Activated CD4-positive, CD25-positive, alpha-beta regulatory T cell (primary cell): ENCODE measurements at regions not wholly inside any gene's neighbourhood (a gene's known extent, or its start where the extent isn't known, plus 50 kb on each side); places are given as distances from the start of the nearest gene placed in this dataset.
"Not testable (repeated sequence)": the region's sequence is repeated elsewhere in the genome, so short reads cannot be mapped to it uniquely, and the experiment has no call there.

ENCODE experiments used
- DNase-seq, 4 experiments: peaks; one replicate each; lab custom pipeline; 2025; lab: John Stamatoyannopoulos, UW

DNA sequence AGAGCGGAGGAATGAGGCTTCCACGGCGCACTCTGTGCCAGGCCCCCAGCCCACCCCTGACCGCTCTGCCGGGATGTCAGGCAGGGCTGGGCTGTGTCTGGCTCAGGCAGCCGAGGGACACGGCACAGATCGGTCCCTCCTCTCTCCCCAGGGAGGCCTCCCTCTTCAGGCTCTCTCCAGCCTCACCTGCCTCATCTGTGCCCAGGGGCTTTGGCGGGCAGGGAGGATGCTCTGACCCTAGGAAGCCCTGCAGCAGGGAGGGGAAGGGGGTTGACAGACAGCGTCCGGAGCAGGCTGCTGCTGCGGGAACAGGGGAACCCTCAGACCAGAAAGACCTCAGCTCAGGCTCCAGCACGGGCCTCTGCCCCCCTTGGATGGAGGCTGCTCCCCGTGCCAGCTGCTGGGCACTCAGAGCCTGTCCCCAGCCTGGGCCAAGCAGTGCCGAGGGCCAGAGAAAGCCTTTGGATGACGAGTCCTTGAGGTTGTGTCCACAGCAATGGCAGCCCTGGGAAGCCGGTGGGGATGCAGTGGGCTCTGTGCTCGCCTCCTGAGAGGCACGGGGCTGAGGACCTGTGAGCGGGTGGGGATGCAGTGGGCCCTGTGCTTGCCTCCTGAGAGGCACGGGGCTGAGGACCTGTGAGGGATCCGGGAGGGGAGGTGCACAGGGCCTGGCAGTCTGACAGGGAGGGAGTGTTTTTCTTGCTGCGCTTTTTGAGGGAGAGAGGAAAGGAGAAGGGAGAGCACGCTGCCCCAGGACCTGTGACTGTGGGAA, 66.9 kb downstream of the FOXL3 start:
- DNase-seq: no peak

DNA sequence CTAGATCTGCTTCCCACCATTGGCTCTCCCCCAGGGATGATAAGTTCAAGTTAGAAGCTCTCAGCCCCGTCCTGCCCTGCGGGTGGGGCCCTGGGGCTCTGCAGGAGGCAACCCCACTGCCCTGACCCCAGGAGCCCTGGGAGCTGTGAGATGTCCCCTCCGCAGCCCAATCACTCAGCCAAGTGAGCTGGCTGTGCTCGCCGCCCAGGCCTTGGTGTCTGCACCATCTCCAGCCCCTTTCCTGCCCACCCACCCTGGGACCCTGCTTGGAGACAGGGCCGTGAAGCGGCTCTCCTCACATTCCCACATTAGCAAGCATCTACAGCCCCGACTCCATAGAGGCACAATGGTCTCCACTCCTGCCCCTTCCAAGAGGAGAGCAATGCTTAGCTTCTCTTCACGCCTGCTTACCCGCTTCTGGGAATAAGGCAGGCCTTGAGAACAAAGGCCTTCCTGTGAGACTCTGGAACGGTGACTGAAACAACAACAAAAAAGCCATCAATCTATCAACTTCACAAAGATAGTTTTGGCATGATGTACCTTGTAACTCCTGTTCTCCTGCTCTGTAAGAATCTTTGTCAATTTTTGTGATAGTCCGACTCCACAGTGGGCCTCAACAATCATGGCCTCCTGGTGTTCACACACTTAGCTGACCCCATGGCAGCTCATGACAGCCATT, 67.7 kb downstream of the FOXL3 start:
- DNase-seq: no peak

DNA sequence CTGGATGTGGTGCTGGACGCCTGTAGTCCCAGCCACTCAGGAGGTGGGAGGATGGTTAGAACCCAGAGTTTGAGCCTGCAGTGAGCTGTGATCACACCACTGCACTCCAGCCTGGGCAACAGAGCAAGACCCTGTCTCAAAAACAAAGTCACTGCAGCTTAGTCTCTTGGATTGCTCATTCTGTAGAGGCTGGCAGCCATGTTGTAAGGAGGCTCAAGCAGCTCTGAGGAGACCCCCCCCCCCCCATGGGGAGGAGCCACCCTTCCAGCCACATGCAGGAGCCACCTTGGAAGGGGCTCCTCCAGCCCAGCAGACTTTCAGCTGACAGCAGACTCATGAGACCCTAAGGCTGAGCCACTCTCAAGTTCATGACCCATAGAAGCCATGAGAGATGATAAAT, 68.4 kb downstream of the FOXL3 start:
- DNase-seq: no peak

GRCh38 chr7:359226-359765, 69.3 kb downstream of the FOXL3 start:
- DNase-seq: no peak

GRCh38 chr7:359766-360361, 69.9 kb downstream of the FOXL3 start:
- no peak for DNase-seq

GRCh38 chr7:360454-361100, 70.6 kb downstream of the FOXL3 start:
- no peak for DNase-seq

DNA sequence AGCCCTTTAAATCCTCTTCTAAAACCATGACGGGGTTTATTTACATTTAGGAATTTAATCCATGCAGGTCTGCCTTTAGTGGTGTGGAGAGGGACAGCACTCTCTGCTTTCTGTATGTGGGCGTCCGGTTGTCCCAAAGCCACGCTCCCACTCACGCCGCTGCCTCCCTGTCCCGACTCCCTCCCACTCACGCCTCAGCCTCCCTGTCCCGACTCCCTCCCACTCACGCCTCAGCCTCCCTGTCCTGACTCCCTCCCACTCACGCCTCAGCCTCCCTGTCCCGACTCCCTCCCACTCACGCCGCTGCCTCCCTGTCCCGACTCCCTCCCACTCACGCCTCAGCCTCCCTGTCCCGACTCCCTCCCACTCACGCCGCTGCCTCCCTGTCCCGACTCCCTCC, 71.2 kb downstream of the FOXL3 start:
- not testable (repeated sequence) for DNase-seq

GRCh38 chr7:361680-362401, 71.9 kb downstream of the FOXL3 start:
- DNase-seq: no peak

GRCh38 chr7:362402-363096, 72.6 kb downstream of the FOXL3 start:
- peak in 1 of 4 experiments; percentile 22 for DNase-seq

DNA sequence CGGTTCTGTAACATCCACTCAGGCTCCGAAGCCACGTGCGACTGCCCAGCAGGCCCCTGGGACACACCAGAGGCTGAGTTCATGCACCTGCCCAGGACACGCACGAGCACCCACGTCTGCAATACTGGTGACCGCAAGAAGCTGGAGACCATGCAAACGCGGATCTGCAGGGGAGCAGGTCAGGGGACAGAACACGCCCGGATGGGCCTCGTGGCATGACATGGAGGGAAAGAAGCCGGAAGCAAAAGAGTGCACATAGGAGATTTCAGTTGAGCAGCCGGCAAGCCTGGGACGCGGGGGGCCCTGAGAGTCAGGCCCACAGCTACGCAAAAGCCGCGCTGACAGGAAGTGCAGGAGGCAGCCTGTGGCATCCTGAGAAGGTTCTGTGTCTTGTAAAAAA, 73.7 kb downstream of the FOXL3 start:
- no peak for DNase-seq

DNA sequence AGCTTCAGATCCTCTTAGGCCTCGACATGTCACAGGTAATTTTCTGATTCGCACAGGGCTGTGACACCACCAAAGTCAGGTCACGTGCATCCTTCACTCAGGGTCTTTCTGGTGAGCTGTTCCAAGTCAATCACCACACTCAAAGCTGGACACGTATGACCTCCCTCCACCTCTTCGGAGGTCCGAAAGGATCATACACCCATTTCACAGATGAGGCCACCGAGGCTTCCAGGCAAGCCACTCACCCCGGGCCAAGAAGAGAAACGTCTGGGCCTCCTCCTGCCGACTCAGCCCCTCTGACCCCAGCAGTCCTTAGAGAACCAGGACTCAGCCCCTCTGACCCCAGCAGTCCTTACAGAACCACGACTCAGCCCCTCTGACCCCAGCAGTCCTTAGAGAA, 74.6 kb downstream of the FOXL3 start:
- no peak for DNase-seq

- DNase-seq: no peak
Measured at GRCh38 chr7:365593-365992, 75.6 kb downstream of the FOXL3 start.

- no peak for DNase-seq
Measured at GRCh38 chr7:366161-366803, 76.3 kb downstream of the FOXL3 start.

DNA sequence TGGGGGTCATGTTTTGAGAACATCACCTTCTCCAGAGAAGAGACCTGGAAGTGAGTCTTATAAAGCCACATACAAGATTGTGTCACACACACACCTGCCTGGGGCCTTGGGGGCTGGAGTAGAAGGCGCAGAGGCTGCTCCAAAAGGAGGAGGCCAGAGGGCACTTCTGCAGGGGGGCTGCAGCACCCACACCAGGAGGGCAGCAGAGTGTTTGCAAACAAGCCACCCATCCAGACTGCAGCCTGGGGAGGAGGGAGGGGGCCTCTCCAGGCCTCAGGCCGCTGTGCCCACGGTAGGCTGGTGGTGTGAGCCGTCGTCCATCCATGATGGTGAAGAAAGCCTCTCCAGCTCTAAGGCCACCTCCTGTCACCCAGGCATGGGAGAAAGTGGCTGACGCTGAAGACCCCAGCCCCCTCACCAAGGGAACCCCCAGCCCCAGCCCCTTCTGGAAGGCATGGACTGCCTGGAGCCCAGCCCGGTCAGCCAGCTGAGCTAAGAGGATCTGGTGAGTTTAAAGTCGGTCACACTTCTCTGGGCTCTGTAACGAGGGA, 77.5 kb downstream of the FOXL3 start:
- no peak for DNase-seq

GRCh38 chr7:368651-369475, 78.9 kb downstream of the FOXL3 start:
- no peak for DNase-seq

GRCh38 chr7:369476-370258, 79.7 kb downstream of the FOXL3 start:
- no peak for DNase-seq

GRCh38 chr7:370259-370625, 80.3 kb downstream of the FOXL3 start:
- no peak for DNase-seq

DNA sequence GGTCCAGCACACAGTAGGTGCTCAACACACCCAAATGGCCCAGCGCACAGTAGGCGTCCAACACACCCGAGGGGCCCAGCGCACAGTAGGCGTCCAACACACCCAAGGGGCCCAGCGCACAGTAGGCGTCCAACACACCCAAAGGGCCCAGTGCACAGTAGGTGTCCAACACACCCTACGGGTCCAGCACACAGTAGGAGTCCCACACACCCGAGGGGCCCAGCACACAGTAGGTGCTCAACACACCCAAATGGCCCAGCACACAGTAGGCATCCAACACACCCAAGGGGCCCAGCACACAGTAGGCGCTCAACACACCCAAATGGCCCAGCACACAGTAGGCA, 80.8 kb downstream of the FOXL3 start:
- no peak for DNase-seq
